GM12874 (cell line): ENCODE measurements at regions not wholly inside any gene's neighbourhood (a gene's known extent, or its start where the extent isn't known, plus 50 kb on each side); places are given as distances from the start of the nearest gene placed in this dataset.

Source experiments
- TF ChIP-seq, protein P1 (sequence below): IDR thresholded peaks from 2 replicates; pipeline ENCODE4 v1.5.1; 2011; ENCODE audit warnings: low read depth, mild to moderate bottlenecking, control low read depth, low read length, moderate library complexity; ENCODE audit not compliant: insufficient read depth

DNA sequence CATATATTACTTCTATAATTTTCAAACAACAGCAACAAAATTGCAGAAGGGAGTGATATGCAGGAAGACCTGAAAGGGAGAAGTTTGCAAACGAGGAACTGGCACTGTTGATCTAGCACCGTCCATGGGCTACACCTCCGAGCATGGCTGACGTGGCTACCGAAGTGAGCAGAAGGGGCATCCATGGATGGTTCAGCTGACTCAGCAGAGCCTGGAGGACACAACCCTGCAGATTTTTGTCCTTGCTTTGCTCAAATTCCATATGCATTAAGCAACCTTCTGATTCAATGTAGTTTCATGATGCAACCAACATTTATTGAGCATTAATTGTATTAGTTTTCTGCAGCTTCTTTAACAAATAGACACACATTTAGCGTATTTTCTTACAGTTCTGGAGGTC lies 191.2 kb downstream of the C1orf94 start:
- TF ChIP-seq, protein P1, sequence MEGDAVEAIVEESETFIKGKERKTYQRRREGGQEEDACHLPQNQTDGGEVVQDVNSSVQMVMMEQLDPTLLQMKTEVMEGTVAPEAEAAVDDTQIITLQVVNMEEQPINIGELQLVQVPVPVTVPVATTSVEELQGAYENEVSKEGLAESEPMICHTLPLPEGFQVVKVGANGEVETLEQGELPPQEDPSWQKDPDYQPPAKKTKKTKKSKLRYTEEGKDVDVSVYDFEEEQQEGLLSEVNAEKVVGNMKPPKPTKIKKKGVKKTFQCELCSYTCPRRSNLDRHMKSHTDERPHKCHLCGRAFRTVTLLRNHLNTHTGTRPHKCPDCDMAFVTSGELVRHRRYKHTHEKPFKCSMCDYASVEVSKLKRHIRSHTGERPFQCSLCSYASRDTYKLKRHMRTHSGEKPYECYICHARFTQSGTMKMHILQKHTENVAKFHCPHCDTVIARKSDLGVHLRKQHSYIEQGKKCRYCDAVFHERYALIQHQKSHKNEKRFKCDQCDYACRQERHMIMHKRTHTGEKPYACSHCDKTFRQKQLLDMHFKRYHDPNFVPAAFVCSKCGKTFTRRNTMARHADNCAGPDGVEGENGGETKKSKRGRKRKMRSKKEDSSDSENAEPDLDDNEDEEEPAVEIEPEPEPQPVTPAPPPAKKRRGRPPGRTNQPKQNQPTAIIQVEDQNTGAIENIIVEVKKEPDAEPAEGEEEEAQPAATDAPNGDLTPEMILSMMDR, result no peak

DNA sequence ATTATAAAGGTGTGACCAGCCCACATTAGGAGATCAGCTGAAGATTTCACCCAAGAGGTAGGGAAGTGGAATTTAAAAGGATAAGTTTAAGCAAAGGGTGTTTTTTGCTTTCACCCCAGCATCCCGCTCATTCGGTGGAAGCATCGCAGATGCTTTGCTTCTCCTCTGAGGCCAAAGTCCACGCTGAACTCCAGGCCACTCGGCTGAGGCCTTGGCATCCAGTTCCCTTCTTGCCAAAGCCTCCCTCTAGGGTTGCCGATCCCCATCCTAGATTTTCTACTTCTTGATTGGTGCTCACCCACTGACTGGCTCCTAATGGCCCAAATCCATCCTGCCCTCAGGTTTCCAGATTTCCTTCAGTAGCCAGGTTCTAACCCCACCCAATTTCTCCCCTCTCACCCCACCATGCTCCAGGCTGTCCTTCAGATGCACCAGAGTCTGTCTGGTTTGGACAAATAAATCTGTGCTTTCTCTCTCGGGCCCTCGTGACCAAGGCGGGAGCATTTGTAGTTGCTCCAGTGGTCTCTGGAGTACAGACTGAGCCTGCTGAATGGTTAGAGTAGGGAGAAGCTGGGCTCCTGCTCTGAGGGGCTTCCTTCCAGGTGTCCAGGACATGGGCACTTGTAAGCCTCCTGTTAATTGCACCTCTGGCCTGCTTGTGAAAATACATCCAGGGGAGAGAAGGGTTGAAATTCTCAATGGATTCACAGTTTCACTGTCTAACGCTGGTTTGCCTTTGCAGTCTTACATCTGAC lies 193.2 kb downstream of the C1orf94 start:
- TF ChIP-seq, protein P1, result no peak

DNA sequence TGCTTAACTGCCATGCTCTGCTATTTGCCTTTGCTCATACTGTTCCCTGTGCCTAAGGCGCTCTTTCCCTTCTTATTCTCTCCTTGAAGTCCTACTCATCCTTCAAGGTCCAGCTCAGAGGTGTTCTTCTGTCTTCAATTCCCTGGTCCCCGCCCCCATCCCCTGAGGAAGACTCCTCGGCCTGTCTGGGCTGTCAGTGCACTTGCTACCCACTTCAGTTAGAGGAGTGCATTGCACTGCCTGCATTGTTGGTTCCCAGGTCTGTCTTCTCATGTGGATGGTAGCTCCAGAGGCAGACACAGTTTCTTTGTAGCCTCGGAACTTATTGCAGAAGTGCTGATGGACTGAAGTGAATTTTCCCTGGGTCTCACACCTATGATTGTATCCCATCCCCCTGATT lies 194.0 kb downstream of the C1orf94 start:
- TF ChIP-seq, protein P1, result no peak

DNA sequence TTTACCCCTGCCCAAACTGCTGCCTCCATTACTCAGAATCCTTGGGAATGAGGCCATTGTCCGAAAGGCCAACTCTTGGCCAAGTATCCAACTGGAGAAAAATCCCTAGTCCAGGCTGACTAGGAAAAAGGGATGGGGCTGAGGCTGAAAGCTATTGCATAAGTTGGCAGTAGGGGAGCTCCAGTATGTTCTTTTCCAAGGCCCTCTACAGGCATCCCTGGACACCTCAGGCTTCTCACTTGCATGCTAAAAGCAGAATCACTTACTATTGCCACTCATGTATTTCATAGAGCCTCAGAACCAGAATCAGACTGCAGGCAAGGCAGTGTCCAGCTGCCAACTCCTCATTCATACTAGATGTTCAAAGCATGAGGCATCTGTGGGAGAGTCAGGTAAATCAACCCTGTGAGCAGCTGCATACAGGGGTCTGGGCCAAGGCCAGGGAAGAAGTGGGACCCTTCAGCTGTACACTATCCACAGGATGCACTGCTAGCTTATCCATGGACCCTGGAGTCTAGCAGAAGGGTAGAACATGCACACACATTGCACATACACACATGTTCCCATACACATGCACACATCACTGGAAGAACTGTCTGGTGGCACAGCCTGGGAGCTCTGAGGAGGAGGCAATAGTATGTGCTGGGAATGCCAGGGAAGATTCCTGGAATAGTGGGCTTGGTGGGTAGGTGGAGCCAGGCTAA lies 195.3 kb downstream of the C1orf94 start:
- TF ChIP-seq, protein P1, result no peak

DNA sequence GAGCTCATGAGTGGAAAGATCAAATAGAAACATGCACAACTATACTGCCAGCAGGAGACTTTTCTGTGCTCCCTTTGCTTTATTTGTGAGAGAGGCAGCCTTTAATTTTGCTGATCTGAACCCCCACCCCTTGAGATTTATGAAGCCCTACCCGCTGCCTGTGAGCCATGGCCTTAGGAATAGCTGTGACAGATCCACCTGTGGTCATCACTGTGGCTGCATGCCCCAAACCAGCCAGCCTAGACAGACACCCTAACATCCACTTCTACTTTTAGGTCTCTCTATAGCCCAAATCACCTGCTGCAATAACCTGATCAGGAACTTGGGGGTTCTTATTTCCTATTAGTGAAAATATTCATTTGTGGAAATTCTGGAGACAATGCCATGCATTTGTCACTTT lies 196.2 kb downstream of the C1orf94 start:
- TF ChIP-seq, protein P1, result no peak

DNA sequence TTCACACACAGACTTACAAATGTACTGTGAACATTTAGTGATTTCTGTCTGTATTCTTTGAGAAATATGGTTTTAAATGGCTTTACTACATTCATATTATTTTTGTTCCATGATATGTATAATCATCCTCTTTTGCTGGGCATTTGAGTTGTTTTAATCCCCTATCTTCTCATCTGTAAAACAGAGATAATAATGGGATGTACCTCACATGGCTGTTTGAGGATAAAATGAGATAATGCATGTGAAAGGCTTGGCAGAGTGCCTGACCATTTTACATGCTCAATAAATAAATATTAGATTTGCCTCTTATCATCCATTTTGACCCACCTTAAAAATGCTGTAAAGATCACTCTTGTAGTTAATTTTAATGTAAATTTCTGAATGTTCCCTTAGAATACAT lies 197.2 kb downstream of the C1orf94 start:
- TF ChIP-seq, protein P1, result no peak

DNA sequence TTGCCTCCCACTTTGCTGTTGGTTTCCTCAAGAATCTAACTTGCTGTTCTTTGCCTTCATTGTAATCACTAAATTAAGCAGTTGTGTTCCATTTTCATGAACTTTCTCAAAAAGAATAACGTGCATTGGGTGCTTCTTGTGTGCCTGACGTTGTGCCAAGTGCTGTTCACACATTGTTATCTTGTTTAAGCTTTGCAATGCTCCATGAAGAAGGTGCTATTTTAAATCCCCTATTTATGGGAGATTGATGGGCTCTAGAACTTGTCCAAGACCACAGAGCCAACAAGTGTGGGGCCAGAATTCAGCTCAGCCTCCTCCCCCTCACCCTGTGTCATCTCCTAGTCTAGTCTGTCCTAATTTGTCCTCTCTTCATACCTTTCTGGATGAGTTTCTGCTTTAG lies 199.8 kb downstream of the C1orf94 start:
- TF ChIP-seq, protein P1, result no peak
